ENCODE measurements at regions not wholly inside any gene's neighbourhood (a gene's known extent, or its start where the extent isn't known, plus 50 kb on each side); places are given as distances from the start of the nearest gene placed in this dataset.

GRCh38 chr18:71942433-71942832 lies 601.7 kb downstream of the CBLN2 start:
- no peak for TF ChIP-seq CTCF (IDR thresholded peaks at IDR 0.05; ENCODE audit: poor library complexity)
- TF ChIP-seq EZH2 (IDR thresholded peaks at IDR 0.05; ENCODE audit: borderline replicate concordance), result no peak
